C4-2B (cell line): ENCODE measurements at regions not wholly inside any gene's neighbourhood (a gene's known extent, or its start where the extent isn't known, plus 50 kb on each side); places are given as distances from the start of the nearest gene placed in this dataset.

Experiments
- ZFX ChIP-seq: fragments of 450-650 bp; IDR thresholded peaks from 2 replicates; pipeline ENCODE4 v1.6.1; 2017
- TF ChIP-seq, protein P1 (sequence below): fragments of 450-650 bp; conservative IDR thresholded peaks from 2 replicates; pipeline ENCODE4 v1.5.1; 2017; ENCODE audit warnings: mild to moderate bottlenecking

DNA sequence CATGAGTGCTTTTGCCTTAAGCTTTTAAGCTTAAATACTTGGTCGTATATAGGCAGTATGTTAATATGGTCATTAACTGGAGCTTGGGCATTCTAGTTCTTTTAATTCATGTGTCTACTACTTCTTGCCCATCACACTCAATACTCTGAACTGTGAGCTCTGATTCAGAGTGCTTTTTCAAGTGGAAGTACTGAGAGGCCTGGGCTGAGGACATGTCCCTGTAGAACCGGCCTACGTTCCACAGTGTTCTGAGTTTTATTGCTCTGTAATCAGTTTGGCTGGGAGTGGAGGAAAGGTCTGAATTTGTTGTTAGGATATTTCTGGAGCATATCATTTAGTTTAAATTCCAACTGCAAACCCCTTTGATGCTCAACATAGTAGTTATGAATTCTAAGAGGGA, 1744.8 kb upstream of the MIR17HG start:
- TF ChIP-seq, protein P1, sequence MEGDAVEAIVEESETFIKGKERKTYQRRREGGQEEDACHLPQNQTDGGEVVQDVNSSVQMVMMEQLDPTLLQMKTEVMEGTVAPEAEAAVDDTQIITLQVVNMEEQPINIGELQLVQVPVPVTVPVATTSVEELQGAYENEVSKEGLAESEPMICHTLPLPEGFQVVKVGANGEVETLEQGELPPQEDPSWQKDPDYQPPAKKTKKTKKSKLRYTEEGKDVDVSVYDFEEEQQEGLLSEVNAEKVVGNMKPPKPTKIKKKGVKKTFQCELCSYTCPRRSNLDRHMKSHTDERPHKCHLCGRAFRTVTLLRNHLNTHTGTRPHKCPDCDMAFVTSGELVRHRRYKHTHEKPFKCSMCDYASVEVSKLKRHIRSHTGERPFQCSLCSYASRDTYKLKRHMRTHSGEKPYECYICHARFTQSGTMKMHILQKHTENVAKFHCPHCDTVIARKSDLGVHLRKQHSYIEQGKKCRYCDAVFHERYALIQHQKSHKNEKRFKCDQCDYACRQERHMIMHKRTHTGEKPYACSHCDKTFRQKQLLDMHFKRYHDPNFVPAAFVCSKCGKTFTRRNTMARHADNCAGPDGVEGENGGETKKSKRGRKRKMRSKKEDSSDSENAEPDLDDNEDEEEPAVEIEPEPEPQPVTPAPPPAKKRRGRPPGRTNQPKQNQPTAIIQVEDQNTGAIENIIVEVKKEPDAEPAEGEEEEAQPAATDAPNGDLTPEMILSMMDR: no peak
- TF ChIP-seq ZFX: no peak
